ENCODE measurements at regions not wholly inside any gene's neighbourhood (a gene's known extent, or its start where the extent isn't known, plus 50 kb on each side); places are given as distances from the start of the nearest gene placed in this dataset.
A peak's percentile ranks its signal among the peaks of the same experiment; 100 is the strongest.
"Not testable (repeated sequence)": the region's sequence is repeated elsewhere in the genome, so short reads cannot be mapped to it uniquely, and the experiment has no call there.

DNA sequence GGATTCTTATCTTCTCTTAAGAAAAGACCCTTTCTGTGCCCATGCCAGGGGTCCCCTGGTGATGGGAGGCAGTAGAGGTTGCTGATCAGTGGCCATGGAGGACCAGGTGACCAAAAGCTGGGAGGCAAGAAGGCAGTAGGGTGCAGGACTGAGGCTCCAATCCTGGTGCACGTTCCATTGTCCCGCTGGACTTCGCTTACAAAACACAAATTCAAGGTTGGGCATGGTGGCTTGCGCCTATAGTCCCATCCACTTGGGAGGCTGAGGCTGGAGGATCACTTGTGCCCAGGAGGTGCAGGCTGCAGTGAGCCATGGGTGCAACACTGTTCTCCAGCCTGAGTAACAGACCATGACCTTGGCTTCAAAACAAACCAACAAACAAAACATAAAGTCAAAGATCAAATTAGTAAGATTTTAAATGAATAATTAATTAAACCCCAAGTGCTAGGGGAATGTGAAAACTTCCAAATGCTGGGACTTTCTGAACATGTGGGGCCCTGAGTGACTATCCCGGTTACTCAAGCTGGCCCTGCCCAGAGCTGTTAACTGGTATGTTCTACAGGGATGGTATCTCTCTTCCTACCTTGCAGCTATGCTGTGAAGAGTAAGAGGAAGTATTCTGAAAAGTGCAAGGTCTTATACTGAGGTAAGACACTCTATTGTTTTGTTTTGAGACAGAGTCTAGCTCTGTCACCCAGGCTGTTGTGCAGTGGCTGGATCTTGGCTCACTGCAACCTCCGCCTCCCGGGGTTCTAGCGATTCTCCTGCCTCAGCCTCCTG is 97.6 kb downstream of the LYZL2 start:
- no peak for DNase-seq

DNA sequence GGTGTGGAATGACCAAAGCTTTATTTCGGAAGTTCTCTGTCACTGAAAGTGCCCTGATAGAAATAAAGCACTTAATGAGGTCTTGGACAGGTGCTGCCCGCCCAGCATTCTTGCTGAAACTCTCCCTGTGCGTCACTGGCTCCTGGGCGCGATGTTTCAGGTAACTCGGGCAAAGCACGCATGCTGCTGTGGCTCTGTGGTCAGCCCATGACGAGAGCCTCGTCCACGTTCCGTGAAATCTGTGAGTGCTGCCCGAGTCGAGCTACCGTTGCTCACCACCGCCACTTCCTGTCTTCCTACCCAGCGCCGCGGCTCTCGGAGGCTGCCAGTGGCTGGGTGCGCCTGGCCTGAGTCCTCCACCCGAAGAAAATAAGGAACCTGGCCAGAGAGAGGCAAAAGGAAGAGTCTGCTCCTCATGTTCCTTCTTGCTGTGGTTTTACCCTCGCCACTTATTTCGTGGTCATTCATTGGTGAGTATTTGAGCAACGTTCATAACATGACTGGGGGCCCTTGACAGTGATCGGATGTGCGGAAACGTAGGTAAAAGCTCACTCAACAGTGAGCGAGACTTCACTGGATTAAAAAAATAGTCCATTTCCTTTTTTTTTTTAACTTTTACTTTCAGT is 95.5 kb downstream of the MAP3K8 start:
- peak; percentile 76 for DNase-seq

GRCh38 chr10:30528429-30528786 is 94.4 kb downstream of the MAP3K8 start:
- DNase-seq: no peak

- DNase-seq: no peak
Measured at GRCh38 chr10:30527623-30528428, 93.8 kb downstream of the MAP3K8 start.

GRCh38 chr10:30522661-30523078 is 88.7 kb downstream of the MAP3K8 start:
- DNase-seq: not testable (repeated sequence)

DNA sequence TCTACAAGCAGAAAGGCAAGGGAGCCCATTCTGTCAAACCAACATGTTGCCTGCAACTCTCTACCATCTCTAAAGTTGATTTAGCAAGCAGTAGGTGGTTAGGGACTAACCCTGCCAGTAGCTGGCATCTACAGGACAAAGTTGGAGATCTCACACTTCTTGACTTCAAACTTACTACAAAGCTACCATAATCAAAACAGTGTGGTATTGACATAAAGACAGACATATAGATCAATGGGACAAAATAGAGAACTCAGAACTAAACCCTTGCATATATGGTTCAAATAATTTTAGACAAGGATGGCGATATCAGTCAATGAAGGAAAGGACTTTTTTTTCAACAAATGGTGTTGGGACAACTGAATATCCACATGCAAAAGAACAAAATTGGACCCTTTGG is 84.9 kb downstream of the MAP3K8 start:
- no peak for DNase-seq
